NAMALWA (cell line): ENCODE measurements at regions not wholly inside any gene's neighbourhood (a gene's known extent, or its start where the extent isn't known, plus 50 kb on each side); places are given as distances from the start of the nearest gene placed in this dataset.
"Not testable (repeated sequence)": the region's sequence is repeated elsewhere in the genome, so short reads cannot be mapped to it uniquely, and the experiment has no call there.

Source experiments
- DNase-seq: peaks from one replicate; pipeline ENCODE4 v3.0.0-alpha.2; 2015; ENCODE audit warnings: low spot score

- no peak for DNase-seq
These were observed 201.3 kb downstream of the GIPC2 start for GRCh38 chr1:78247079-78247478.

GRCh38 chr1:78250201-78250600 lies 204.4 kb downstream of the GIPC2 start:
- no peak for DNase-seq

GRCh38 chr1:78254517-78254916 lies 208.8 kb downstream of the GIPC2 start:
- DNase-seq: no peak

- DNase-seq: no peak
These were observed 209.6 kb downstream of the GIPC2 start for GRCh38 chr1:78255383-78255782.

GRCh38 chr1:78255846-78256245 lies 210.1 kb downstream of the GIPC2 start:
- DNase-seq: no peak

- DNase-seq: no peak
These were observed 217.7 kb downstream of the GIPC2 start for GRCh38 chr1:78263459-78263858.

GRCh38 chr1:78263946-78264345 lies 218.2 kb downstream of the GIPC2 start:
- no peak for DNase-seq

- DNase-seq: no peak
These were observed 221.9 kb downstream of the GIPC2 start for GRCh38 chr1:78267513-78268218.

GRCh38 chr1:78269591-78269990 lies 221.2 kb upstream of the PTGFR start:
- DNase-seq: no peak

GRCh38 chr1:78271423-78271822 lies 219.4 kb upstream of the PTGFR start:
- not testable (repeated sequence) for DNase-seq

GRCh38 chr1:78274814-78275213 lies 216.0 kb upstream of the PTGFR start:
- no peak for DNase-seq

- DNase-seq: no peak
These were observed 215.3 kb upstream of the PTGFR start for GRCh38 chr1:78275456-78275855.

- no peak for DNase-seq
These were observed 214.7 kb upstream of the PTGFR start for GRCh38 chr1:78275906-78276685.

- no peak for DNase-seq
These were observed 213.5 kb upstream of the PTGFR start for GRCh38 chr1:78277253-78277652.

GRCh38 chr1:78279051-78279450 lies 211.7 kb upstream of the PTGFR start:
- DNase-seq: no peak

- DNase-seq: no peak
These were observed 210.1 kb upstream of the PTGFR start for GRCh38 chr1:78280626-78281025.

- DNase-seq: no peak
These were observed 209.2 kb upstream of the PTGFR start for GRCh38 chr1:78281580-78281979.

GRCh38 chr1:78283691-78284090 lies 207.1 kb upstream of the PTGFR start:
- no peak for DNase-seq

- DNase-seq: no peak
These were observed 206.4 kb upstream of the PTGFR start for GRCh38 chr1:78284354-78284753.

- DNase-seq: no peak
These were observed 204.1 kb upstream of the PTGFR start for GRCh38 chr1:78286686-78287085.

- DNase-seq: no peak
These were observed 201.2 kb upstream of the PTGFR start for GRCh38 chr1:78289603-78290002.

- DNase-seq: no peak
These were observed 199.4 kb upstream of the PTGFR start for GRCh38 chr1:78291418-78291817.

- DNase-seq: no peak
These were observed 198.9 kb upstream of the PTGFR start for GRCh38 chr1:78291872-78292271.

GRCh38 chr1:78292361-78292760 lies 198.4 kb upstream of the PTGFR start:
- DNase-seq: no peak
